DND-41 (cell line): ENCODE measurements at regions not wholly inside any gene's neighbourhood (a gene's known extent, or its start where the extent isn't known, plus 50 kb on each side); places are given as distances from the start of the nearest gene placed in this dataset.

Experiments used
- ATAC-seq: fragments of 200-7000 bp; cut with Tn5 transposase; 3 replicates; pipeline ENCODE4 v1.9.1; 2021; ENCODE audit warnings: low read depth; ENCODE audit not compliant: insufficient read depth
- DNase-seq: peaks from one replicate; pipeline ENCODE4 v3.0.0-alpha.2; 2020
- H2AFZ ChIP-seq: 2 replicates; pipeline ENCODE4 v1.6.0; 2012; ENCODE audit warnings: low read depth, low read length
- H3K27ac ChIP-seq: 2 replicates; pipeline ENCODE4 v1.5.1; 2012; ENCODE audit warnings: low read length, inconsistent platforms
- H3K27me3 ChIP-seq: fragments of 200-600 bp; sonication (generic); 2 replicates; pipeline ENCODE4 v1.6.0; 2012; ENCODE audit warnings: low read length, mild to moderate bottlenecking, inconsistent platforms; ENCODE audit not compliant: insufficient read depth, poor library complexity
- H3K36me3 ChIP-seq: 2 replicates; pipeline ENCODE4 v1.5.1; 2012; ENCODE audit warnings: low read length, inconsistent platforms; ENCODE audit not compliant: insufficient read depth
- H3K4me1 ChIP-seq: 2 replicates; pipeline ENCODE4 v1.5.1; 2012; ENCODE audit warnings: mild to moderate bottlenecking, low read length; ENCODE audit not compliant: insufficient read depth
- H3K4me2 ChIP-seq: 2 replicates; pipeline ENCODE4 v1.6.0; 2012; ENCODE audit warnings: mild to moderate bottlenecking, moderate library complexity, low read length, inconsistent platforms; ENCODE audit not compliant: insufficient read depth
- H3K4me3 ChIP-seq, 2 experiments: fragments of 200-600 bp in 1 of 2; shearing (Covaris generic) in 1 of 2; 2 replicates each; pipeline ENCODE4 v1.5.1; 2012 to 2016; ENCODE audit warnings: inconsistent platforms in 2 of 2, low read length in 2 of 2, mild to moderate bottlenecking in 2 of 2, low read depth in 1 of 2, moderate library complexity in 1 of 2
- H3K79me2 ChIP-seq: 2 replicates; pipeline ENCODE4 v1.6.0; 2012; ENCODE audit warnings: low read length, inconsistent platforms; ENCODE audit not compliant: insufficient read depth
- H3K9ac ChIP-seq: 2 replicates; pipeline ENCODE4 v1.6.0; 2012; ENCODE audit warnings: low read depth, mild to moderate bottlenecking, inconsistent platforms, low read length, moderate library complexity
- H3K9me3 ChIP-seq: 2 replicates; pipeline ENCODE4 v1.5.1; 2012; ENCODE audit warnings: low read length, moderate library complexity, mild to moderate bottlenecking, inconsistent platforms; ENCODE audit not compliant: insufficient read depth, severe bottlenecking
- H4K20me1 ChIP-seq: 2 replicates; pipeline ENCODE4 v1.6.0; 2012; ENCODE audit warnings: low read length; ENCODE audit not compliant: insufficient read depth
- EZH2 ChIP-seq: IDR thresholded peaks from 3 replicates; pipeline ENCODE4 v1.6.1; 2012; ENCODE audit warnings: borderline replicate concordance, low read depth, mild to moderate bottlenecking, moderate library complexity, low read length, inconsistent platforms; ENCODE audit not compliant: severe bottlenecking
- TF ChIP-seq, protein P1 (sequence below): IDR thresholded peaks from 2 replicates; pipeline ENCODE4 v1.5.1; 2012; ENCODE audit warnings: borderline replicate concordance, low read length, moderate library complexity, mild to moderate bottlenecking; ENCODE audit not compliant: poor library complexity, severe bottlenecking; ENCODE audit errors: extremely low read depth

GRCh38 chr17:13694934-13695333, 93.2 kb upstream of the HS3ST3A1 start:
- Histone ChIP-seq H3K4me2 (no peak overlapping the region), H3K4me1 (no peaks in the 10 kb centered on the region), H3K36me3 (no peaks in the 10 kb centered on the region), H3K27ac (no peak overlapping the region), H3K27me3 (no peaks in the 10 kb centered on the region), H3K4me3 (no peak overlapping the region), H3K9ac (no peak overlapping the region), H3K79me2 (no peaks in the 10 kb centered on the region), H2AFZ (no peak overlapping the region), H3K9me3 (no peaks in the 10 kb centered on the region), H4K20me1 (no peaks in the 10 kb centered on the region)
- ATAC-seq, result no peak
- no peak for DNase-seq
- TF ChIP-seq EZH2, result no peak
- TF ChIP-seq, protein P1, sequence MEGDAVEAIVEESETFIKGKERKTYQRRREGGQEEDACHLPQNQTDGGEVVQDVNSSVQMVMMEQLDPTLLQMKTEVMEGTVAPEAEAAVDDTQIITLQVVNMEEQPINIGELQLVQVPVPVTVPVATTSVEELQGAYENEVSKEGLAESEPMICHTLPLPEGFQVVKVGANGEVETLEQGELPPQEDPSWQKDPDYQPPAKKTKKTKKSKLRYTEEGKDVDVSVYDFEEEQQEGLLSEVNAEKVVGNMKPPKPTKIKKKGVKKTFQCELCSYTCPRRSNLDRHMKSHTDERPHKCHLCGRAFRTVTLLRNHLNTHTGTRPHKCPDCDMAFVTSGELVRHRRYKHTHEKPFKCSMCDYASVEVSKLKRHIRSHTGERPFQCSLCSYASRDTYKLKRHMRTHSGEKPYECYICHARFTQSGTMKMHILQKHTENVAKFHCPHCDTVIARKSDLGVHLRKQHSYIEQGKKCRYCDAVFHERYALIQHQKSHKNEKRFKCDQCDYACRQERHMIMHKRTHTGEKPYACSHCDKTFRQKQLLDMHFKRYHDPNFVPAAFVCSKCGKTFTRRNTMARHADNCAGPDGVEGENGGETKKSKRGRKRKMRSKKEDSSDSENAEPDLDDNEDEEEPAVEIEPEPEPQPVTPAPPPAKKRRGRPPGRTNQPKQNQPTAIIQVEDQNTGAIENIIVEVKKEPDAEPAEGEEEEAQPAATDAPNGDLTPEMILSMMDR, result no peak

GRCh38 chr17:13698832-13699231, 97.1 kb upstream of the HS3ST3A1 start:
- H3K36me3 ChIP-seq, result no peaks in the 10 kb centered on the region
- H4K20me1 ChIP-seq, result no peaks in the 10 kb centered on the region
- no peaks in the 10 kb centered on the region for H3K9me3 ChIP-seq
- H3K79me2 ChIP-seq, result no peaks in the 10 kb centered on the region
- H3K9ac ChIP-seq, result no peak overlapping the region
- H3K27me3 ChIP-seq, result no peaks in the 10 kb centered on the region
- H3K4me2 ChIP-seq, result no peak overlapping the region
- TF ChIP-seq EZH2, result no peak
- TF ChIP-seq, protein P1, result peak; percentile 9
- no peak overlapping the region for H3K27ac ChIP-seq
- H2AFZ ChIP-seq, result no peak overlapping the region
- no peaks in the 10 kb centered on the region for H3K4me1 ChIP-seq
- H3K4me3 ChIP-seq, result no peak overlapping the region
- DNase-seq (peak; percentile 27), ATAC-seq (peak; percentile 47; the same call in 1 of the 3 replicates)

DNA sequence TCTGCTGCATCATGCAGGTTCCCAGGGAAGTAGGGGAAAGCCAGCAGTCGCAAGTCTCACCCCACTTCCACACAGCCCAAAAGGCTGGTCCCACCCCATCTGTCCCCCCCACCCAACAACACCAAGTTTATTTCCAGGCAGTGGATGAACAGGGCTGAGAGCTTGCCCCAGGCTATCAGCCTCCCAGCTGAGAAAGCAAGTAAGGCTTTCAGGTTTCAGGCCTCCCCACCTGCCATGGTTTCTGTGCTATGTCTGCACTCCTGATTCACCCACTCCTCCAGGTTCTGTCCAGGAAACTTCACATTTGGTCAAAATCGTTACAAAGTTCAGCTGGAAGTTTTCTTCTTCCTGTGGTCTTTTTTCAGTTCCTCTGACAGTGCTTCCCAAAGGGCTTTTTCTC, 97.5 kb upstream of the HS3ST3A1 start:
- H3K4me2 ChIP-seq, result no peak overlapping the region
- H2AFZ ChIP-seq, result no peak overlapping the region
- ATAC-seq (no peak), DNase-seq (no peak)
- TF ChIP-seq, protein P1, result no peak
- TF ChIP-seq EZH2, result no peak
- no peak overlapping the region for H3K4me3 ChIP-seq
- no peaks in the 10 kb centered on the region for H3K27me3 ChIP-seq
- no peaks in the 10 kb centered on the region for H3K4me1 ChIP-seq
- no peaks in the 10 kb centered on the region for H3K36me3 ChIP-seq
- no peaks in the 10 kb centered on the region for H3K79me2 ChIP-seq
- no peak overlapping the region for H3K9ac ChIP-seq
- no peak overlapping the region for H3K27ac ChIP-seq
- no peaks in the 10 kb centered on the region for H4K20me1 ChIP-seq
- no peaks in the 10 kb centered on the region for H3K9me3 ChIP-seq

DNA sequence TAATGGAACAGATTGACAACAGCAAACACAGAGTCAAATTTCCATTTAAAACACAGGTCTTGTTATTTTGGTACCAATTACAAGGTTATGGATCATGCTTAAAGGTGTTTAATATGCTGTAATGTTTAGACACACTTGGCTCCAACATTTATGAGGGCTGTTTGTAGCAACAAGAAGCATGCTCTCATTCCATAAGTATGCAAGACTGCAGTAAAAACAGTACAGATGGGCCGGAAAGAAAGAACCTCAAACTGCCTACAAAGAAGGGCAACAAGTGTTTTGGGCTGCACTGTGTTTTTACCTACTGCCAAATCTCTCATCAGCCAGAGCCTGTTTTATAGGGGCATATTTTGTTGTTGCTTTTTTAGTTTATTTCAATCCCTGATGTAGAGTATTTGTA, 100.5 kb upstream of the HS3ST3A1 start:
- no peaks in the 10 kb centered on the region for H4K20me1 ChIP-seq
- no peaks in the 10 kb centered on the region for H3K4me1 ChIP-seq
- no peak overlapping the region for H2AFZ ChIP-seq
- H3K36me3 ChIP-seq, result no peaks in the 10 kb centered on the region
- H3K79me2 ChIP-seq, result no peaks in the 10 kb centered on the region
- TF ChIP-seq, protein P1, result no peak
- TF ChIP-seq EZH2, result no peak
- no peak overlapping the region for H3K27ac ChIP-seq
- ATAC-seq, result no peak
- H3K4me2 ChIP-seq, result no peak overlapping the region
- no peaks in the 10 kb centered on the region for H3K27me3 ChIP-seq
- no peak for DNase-seq
- H3K4me3 ChIP-seq, result no peak overlapping the region
- H3K9me3 ChIP-seq, result no peaks in the 10 kb centered on the region
- H3K9ac ChIP-seq, result no peak overlapping the region
